NCI-H524 (cell line): ENCODE measurements at regions not wholly inside any gene's neighbourhood (a gene's known extent, or its start where the extent isn't known, plus 50 kb on each side); places are given as distances from the start of the nearest gene placed in this dataset.
"Not testable (repeated sequence)": the region's sequence is repeated elsewhere in the genome, so short reads cannot be mapped to it uniquely, and the experiment has no call there.

Source experiments
- DNase-seq, 2 experiments: peaks; one replicate each; lab custom pipeline; 2025; lab: John Stamatoyannopoulos, UW

DNA sequence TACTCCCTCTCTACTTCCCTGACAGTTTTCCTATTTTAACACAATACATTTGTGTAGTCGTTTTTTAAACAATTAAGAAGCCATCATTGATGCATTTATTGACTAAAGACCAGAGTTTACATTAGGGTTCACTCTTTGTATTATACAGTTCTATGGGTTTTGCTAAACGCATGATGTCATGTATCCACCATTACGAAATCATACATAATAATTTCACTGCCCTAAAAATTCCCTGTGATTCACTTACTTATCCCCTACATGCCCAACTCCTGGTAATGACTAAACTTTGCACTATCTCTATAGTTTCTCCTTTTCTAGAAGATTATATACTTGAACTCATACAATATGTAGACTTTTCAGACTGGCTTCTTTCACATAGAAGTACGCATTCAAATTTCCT, 1016.5 kb upstream of the FOXG1 start:
- DNase-seq: no peak

DNA sequence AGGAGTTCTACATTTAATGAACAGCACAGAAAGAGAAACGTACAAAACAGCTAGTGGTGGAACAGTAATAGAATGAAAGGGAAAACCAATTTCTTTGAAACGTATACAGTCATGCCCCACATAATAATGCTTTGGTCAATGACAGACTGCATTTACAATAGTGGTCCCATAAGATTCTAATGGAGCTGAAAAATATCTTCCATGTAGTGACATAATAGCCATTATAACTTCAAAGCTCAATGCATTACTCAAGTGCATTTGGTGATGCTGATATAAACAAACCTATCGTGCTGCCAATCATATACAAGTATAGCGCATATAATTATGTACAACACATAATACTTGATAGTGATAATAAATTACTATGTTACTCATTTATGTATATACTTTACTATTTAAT, 1008.9 kb upstream of the FOXG1 start:
- not testable (repeated sequence) for DNase-seq

DNA sequence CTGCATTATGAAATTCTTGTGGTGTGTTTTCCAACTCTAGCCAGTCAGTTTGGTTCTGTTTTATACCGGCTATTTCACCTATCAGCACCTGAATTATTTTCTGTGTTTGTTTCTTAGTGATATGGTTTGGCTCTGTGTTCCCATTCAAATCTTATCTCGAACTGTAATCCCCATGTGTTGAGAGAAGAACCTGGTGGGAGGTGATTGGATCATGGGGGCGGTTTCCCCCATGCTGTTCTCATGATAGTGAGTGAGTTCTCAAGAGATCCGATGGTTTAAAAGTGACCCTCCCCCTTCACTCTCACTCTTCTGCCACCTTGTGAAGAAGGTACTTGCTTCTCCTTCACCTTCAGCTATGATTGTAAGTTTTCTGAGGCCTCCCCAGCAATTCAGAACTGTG, 1006.2 kb upstream of the FOXG1 start:
- DNase-seq: not testable (repeated sequence)

DNA sequence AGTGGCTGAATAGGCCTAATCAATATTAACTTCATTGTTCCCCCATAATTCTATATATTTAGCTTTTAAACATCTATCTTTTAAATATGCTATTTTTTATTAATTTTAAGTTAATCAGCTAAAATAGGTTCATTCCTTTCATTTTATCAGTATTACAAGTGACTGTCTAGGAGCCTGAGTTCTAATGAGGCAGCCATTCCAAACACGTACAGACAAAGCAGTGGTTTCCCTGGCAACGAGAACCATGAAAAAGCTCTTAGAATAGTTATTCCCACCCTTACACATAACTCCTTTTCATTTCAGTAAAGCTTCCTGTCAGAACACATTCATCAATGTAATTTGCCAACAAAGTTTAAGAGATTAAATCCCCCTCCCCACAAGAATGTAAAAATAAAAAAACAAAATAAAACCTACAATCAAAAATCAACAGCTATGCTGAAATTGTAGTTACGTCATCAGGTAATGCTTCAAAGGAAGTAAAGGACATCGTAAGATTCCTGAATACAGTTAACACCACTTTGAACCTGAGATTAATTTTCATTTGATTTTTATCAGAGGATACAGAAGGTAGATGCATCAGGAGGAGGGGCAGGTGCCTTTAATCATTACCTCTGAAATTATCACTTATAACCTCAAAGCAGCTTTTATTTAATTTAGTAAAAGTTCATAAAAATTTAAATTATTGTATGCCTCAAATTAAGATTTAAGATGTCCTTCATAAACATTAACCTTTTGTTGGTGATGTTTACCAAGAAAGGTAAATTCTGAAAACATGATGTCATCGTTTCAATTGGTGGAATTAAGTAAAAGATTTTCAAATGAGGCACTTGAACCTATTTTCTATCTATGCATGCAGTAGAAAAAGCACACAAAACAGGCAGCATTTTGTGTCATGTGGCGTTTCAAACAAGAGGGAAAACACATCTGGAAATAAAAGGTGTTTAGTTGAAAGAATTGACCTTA, 967.2 kb upstream of the FOXG1 start:
- not testable (repeated sequence) for DNase-seq

DNA sequence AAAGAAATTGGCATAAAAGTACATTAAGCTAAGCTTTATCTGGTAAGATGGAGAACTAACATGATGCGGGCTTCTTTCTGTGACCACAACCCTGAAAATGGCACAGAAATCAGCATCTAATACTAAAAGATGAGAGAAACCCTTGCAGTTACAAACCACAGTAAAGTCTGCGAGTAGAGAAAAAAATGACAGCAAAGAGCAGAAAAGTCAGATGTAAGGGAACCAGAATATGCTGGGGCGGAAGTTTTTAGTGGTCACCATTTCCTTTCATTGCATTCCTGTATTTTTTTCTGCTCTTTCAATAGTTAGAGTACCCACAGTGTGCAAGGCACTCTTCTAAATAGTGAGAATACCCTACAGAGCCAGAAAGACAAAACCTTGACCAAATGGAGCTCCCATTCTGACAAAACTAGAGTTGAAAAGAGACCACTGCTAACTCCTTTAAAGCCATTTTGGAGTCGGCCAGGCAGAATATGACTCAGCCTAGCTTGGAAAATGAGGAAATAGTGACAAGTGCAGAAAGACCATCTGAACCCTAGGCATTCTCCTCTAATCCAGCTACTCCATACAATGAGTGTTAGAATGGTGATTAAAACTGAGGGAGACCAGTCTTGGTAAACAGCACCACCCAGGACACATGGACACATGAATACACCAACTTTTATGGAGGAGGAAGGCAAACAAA, 948.7 kb upstream of the FOXG1 start:
- not testable (repeated sequence) for DNase-seq

DNA sequence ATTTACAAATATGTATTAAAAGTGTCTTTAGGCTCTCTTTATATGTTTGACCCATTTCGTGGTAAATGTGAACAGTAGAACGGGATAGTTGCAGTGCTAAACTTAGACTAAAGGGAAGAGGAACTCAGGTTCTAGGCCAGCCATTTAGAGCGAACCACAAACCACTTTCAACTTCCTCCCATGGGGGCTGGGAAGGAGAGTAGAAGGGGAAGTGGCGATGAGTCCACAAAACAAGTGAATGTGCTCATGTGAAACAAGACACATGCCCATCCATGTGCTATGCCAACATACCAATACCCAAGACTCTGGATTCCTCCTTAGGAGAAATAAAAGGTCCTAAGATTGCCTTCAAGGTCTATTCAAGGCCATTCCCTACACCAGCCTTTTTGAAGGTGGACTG, 940.4 kb upstream of the FOXG1 start:
- not testable (repeated sequence) for DNase-seq

DNA sequence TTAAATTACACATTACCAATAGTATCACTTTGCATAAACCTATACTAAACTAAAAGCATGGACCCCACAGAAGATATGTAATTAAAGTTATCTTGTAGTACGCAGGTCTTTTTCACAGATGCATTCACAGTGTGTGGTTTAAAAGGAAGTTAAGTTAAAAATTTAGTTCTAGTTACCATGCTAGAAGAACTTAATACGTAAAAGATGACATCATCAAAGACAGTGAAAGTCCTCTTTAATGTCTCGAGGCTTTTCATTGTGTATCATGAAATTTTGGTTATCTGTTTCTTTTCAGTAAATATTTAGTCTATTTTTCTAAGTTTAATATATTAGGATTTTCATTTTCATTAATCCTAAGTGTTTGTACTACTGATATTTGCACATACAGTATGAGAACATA, 934.6 kb upstream of the FOXG1 start:
- not testable (repeated sequence) for DNase-seq

DNA sequence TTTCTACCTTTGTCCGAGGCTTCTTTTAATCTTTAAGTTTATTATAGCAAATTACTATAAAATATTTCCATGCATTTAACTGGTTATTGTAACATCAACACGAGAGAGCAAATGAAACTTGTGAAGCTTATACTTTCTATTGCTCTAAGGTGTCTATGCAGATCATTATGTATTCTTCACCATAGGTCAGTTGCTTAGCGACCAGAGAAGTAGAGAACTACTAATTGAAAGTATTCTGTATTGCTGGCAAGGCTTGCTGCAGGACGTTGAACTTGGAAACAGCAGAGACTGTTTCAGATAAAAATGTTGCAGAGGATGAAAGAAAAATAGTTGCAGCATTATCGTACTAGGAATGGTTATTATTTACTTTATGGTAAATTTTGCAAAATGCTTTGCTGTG, 933.6 kb upstream of the FOXG1 start:
- DNase-seq: not testable (repeated sequence)

DNA sequence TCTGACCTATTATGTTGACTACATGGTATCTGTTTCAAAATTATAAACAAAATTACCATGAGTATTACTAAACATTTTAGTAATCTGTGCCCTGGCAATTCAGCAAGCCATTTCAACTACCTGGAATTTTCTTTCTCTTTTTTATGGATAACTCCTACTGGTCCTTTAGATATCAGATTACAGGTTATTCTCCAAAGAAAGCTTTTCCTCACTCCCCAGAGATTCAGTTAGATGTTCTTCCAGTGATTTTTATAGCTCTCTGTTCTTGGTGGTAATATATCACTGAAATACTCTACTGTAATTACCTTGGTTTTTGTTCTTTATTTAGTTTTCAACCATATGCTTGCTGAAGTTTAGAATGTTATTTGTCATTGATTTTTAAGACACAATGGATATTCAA, 930.2 kb upstream of the FOXG1 start:
- peak in 1 of 2 experiments; percentile 49 for DNase-seq

DNA sequence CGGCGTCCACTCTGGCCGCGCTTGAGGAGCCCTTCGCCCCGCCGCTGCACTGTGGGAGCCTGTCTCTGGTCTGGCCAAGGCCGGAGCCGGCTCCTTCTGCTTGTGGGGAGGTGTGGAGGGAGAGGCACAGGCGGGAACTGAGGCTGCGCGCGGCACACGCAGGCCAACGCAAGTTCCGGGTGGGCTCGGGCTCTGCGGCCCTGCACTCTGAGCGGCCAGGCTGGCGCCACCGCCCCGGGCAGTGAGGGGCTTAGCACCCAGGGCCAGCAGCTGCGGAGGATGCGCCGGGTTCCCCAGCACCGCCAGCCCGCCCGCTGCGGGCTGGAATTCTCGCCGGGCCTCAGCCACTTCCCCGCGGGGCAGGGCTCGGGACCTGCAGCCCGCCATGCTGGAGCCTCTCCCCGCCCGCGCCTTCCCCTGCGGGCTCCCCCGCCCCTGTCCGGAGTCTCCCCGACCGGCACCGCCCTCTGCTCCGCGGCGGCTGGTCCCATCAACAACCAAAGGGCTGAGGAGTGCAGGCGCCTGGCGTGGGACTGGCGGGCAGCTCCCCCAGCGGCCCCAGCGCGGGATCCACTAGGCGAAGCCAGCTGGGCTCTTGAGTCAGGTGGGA, 921.2 kb upstream of the FOXG1 start:
- no peak for DNase-seq

DNA sequence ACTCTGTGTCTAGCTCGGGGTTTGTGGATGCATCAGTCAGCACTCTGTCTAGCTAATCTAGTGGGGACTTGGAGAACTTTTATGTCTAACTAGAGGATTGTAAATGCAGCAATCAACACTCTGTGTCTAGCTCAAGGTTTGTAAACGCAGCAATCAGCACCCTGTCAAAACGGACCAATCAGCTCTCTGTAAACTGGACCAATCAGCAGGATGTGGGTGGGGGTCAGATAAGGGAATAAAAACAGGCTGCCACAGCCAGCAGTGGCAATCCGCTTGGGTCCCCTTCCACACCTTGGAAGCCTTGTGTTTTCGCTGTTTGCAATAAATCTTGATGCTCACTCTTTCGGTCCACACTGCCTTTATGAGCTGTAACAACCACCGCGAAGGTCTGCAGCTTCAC, 920.7 kb upstream of the FOXG1 start:
- no peak for DNase-seq

DNA sequence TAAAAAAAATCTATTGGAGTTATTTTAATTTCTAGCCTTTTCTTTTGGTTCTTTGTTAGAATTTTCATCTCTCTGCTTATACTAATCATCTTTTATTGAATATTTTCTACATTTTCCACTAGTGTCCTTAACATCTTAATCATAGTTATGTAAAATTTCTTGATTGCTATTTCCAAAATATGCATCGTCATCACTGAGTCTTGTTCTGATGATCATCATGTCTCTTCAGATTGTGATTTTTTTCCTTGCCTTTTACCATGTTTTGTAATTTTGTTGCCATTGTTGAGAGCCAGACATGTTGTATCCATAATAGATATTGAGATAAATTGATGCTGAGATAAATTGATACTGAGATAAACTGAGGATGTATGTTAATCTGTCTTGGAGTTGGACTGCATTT, 919.1 kb upstream of the FOXG1 start:
- DNase-seq: not testable (repeated sequence)

DNA sequence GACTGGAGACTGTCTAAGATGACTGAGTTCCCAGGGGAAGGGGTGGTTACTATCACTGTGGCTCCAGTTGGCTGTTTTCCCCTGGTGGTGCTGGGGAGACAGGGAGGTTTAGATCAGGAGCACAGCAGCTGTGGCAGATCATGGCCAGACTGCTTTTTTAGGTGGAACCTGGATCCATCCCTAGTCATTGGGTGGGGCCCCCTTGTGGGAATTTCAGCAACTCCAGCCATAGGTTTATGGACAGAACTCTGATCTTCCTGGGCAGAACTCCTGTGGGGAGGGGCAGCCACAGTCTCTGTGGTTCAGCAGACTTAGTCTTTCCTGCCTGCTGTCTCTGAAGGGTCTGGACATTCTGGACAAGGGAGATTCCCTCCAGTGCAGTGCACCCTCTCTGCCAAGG, 917.4 kb upstream of the FOXG1 start:
- DNase-seq: peak in 1 of 2 experiments; percentile 9

DNA sequence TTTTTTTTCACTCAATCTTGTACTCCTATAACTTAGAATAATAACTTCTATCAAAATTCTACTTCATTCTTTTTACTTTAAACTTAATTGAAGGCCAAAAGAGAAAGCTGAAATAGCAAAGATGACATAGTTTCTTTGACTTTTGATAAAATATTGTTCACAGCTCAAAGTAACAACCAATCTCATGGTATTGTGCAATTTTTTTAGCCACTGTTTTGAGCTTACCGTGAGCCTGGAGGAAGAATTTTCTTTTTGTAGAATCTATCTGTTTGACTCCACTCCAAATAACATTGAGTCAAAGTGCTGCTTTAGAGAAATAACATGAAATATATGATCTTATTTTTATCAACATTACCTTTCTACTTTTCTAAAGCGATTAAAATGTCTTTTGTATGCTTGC, 903.9 kb upstream of the FOXG1 start:
- DNase-seq: no peak

DNA sequence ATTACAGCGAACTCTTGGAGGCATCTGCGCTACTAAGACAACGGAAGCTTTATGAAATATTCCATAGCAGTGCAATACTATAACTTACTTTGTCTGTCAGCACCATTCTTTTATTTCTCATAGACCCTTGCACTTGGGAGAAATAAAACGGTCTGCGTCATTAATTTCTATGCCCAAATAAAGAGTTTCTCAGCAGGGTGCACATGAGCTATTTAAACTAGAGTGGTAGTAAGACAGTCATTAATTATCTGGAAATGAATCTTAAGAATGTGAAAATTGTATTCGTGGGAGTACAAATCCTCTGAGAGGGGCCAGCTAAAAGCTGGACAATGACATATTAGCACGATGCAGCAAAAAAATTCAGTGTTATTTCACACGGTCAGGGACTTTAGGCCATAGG, 903.4 kb upstream of the FOXG1 start:
- DNase-seq: no peak

DNA sequence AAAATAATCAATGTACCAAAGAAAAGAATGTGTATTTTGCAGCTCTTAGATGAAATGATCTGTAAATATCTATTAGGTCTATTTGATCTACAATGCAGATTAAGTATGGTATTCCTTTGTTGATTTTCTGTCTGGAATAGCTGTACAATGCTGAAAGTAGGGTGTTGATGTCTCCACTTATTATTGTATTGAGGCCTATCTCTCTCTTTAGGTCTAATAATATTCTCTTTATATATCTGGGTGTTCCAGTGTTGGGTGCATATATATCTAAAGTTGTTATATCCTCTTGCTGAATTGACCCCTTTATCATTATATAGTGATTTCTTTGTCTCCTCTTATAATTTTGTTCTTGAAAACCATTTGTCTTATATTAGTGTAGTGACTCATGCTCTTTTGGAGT, 885.5 kb upstream of the FOXG1 start:
- DNase-seq: no peak

DNA sequence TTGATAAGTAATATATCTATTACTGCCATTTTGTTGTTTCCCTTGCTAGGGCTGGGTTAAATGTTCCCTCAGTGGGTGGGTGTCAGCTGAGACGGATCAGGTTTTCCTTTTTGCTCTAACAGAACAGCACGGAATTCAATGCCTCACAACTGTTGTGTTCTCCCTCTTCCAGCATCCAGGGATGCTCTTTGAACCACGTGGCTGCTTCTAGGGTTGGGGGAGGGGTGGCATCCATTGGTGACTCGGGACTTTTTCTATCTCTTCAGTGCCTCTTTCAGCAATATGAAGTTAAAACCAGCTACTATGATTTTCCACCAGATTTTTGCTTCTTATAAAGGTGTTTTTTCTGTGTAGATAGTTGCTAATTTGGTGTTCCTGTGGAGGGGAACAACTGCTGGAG, 884.9 kb upstream of the FOXG1 start:
- DNase-seq: no peak

DNA sequence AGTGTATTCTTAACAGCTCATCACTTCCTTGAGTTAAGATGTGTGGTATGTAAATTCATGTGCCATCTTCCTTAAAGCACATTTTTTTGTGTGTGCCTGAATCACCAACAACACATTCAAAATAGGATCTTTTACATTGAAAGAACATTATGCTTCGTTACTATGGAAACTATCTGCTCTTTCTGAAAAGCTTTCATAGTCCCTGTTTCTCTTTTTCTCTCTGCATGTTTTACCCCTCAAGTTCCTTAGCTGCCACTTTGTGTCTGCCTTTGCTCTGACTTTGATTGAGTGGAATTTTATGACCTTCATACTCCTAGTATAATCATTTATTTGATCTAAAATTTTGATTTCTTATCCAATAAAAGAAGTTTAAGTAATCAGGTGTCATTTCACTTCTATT, 880.3 kb upstream of the FOXG1 start:
- no peak for DNase-seq

DNA sequence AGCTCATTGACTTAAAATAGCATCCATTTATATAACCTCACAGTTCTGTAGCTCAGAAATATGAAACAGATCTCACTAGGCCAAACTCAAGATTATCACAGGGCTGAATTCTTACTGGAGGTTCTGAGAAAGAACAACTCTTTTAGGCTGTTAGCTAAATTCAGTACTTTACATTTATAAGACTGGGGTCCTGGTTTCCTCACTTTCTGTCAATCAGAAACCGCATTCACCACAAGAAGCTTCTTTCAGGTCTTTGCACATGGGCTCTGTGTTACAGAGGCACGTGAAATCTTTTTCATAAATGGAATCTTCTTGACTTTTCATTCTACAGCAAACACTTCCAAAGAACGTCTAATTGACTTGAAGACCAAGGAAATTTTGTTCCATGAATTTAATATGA, 876.3 kb upstream of the FOXG1 start:
- DNase-seq: no peak

DNA sequence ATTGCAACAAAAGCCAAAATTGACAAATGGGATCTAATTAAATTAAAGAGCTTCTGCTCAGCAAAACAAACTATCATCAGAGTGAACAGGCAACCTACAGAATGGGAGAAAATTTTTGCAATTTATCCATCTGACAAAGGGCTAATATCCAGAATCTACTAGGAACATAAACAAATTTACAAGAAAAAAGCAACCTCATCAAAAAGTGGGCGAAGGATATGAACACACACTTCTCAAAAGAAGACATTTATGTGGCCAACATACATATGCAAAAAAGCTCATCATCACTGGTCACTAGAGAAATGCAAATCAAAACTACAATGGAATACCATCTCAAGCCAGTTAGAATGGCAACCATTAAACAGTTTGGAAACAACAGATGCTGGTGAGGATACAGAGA, 858.1 kb upstream of the FOXG1 start:
- not testable (repeated sequence) for DNase-seq

DNA sequence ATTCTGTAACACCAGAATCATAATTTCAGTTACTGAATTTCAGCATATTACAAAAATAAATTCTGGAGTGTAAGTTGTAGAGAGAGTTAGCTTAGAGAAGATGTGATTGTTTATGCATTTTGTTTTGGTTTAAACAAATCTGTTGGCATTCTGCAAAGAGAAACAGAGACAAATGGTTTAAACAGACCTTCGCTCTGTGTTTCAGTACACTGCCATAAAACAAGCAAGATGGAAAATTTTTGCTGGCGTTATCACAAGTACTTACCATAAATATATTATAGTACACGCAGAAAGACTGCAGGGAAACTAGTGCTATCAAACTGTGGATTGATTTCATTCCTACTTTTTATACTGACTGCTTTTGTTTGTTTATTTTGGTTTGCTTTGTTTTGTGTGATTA, 850.3 kb upstream of the FOXG1 start:
- no peak for DNase-seq

DNA sequence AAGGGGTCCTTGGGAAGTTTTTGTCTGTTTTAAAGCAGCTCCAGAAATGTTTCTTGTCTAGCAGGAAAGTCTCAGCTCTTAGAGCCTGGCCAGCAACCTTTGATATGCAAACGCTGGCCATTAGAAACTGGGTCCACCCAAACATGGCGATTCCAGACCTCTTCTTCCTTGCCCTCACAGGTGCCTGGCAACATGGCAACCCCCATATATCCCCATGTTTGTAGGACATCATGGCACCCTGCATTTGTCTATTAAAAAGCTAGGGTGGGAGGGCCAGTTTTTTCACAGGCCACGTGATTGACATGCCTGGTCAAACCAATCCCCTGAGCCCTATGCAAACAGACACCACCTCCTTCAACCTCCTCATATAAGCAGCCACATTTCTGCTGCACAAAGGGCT, 848.7 kb upstream of the FOXG1 start:
- no peak for DNase-seq

DNA sequence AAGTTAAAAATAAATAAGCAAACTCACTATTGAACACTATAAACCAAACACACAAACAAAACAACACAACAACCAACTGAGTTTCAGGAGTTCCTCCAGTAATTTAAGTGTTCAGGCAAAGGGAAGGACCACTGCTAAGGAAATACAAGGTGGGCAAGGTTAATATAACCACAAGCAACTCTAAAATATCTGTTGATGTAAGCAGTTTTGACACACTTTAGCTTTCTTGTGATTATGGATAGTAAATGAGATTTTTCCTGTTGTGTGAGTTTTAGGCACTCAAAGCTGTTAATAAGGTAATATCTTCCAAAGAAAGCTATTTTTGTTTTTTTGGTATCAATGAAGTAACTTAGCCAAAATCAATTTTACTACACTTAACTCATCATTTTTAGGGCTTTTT, 839.1 kb upstream of the FOXG1 start:
- no peak for DNase-seq
